MM.1S (cell line): ENCODE measurements at regions not wholly inside any gene's neighbourhood (a gene's known extent, or its start where the extent isn't known, plus 50 kb on each side); places are given as distances from the start of the nearest gene placed in this dataset.

Source experiments
- DNase-seq: peaks from one replicate; pipeline ENCODE4 v3.0.0-alpha.2; 2015
- H2AFZ ChIP-seq: fragments of 300-600 bp; sonication (generic); 2 replicates; pipeline ENCODE4 v1.6.0; 2016; ENCODE audit warnings: antibody characterized with exemption, low read length
- H3F3A ChIP-seq: fragments of 300-600 bp; sonication (generic); 2 replicates; pipeline ENCODE4 v1.6.1; 2016; ENCODE audit warnings: mild to moderate bottlenecking, antibody characterized with exemption, low read length, moderate library complexity, mixed read lengths; ENCODE audit not compliant: insufficient read depth
- H3K27ac ChIP-seq: fragments of 300-600 bp; sonication (generic); 2 replicates; pipeline ENCODE4 v1.5.1; 2016; ENCODE audit warnings: mild to moderate bottlenecking, low read length
- H3K27me3 ChIP-seq: fragments of 300-600 bp; sonication (generic); replicated peaks from 2 replicates; pipeline ENCODE4 v1.6.0; 2016; ENCODE audit warnings: low read length; ENCODE audit not compliant: insufficient read depth
- H3K36me3 ChIP-seq: fragments of 300-600 bp; sonication (generic); replicated peaks from 2 replicates; pipeline ENCODE4 v1.6.1; 2016; ENCODE audit warnings: mild to moderate bottlenecking, low read length, mixed read lengths; ENCODE audit not compliant: insufficient read depth
- H3K4me1 ChIP-seq: fragments of 300-600 bp; sonication (generic); 2 replicates; pipeline ENCODE4 v1.6.1; 2016; ENCODE audit warnings: low read length, mixed read lengths
- H3K4me2 ChIP-seq: fragments of 300-600 bp; sonication (generic); 2 replicates; pipeline ENCODE4 v1.6.0; 2016; ENCODE audit warnings: low read depth, low read length
- H3K4me3 ChIP-seq: fragments of 300-600 bp; sonication (generic); 2 replicates; pipeline ENCODE4 v1.5.1; 2016; ENCODE audit warnings: low read length, mixed read lengths
- H3K79me2 ChIP-seq: fragments of 300-600 bp; sonication (generic); 2 replicates; pipeline ENCODE4 v1.6.1; 2016; ENCODE audit warnings: mixed run types, low read length, mixed read lengths
- H3K9ac ChIP-seq: fragments of 300-600 bp; sonication (generic); 2 replicates; pipeline ENCODE4 v1.6.1; 2016; ENCODE audit warnings: low read length, mixed read lengths
- H3K9me2 ChIP-seq: fragments of 300-600 bp; sonication (generic); replicated peaks from 2 replicates; pipeline ENCODE4 v1.6.1; 2016; ENCODE audit warnings: mild to moderate bottlenecking, low read length, mixed read lengths; ENCODE audit not compliant: insufficient read depth
- H3K9me3 ChIP-seq: fragments of 300-600 bp; sonication (generic); replicated peaks from 2 replicates; pipeline ENCODE4 v1.6.1; 2016; ENCODE audit warnings: mild to moderate bottlenecking, low read length, mixed read lengths; ENCODE audit not compliant: insufficient read depth
- H4K20me1 ChIP-seq: fragments of 300-600 bp; sonication (generic); 2 replicates; pipeline ENCODE4 v1.6.1; 2016; ENCODE audit warnings: mild to moderate bottlenecking, low read length, moderate library complexity, mixed read lengths; ENCODE audit not compliant: insufficient read depth
- EZH2 ChIP-seq: fragments of 300-600 bp; sonication (generic); optimal IDR thresholded peaks from 2 replicates; pipeline ENCODE3; 2017; ENCODE audit warnings: low read depth, mild to moderate bottlenecking, antibody characterized with exemption, low read length, mixed read lengths
- EZH2phosphoT487 ChIP-seq: fragments of 300-600 bp; sonication (generic); IDR thresholded peaks from 2 replicates; pipeline ENCODE4 v1.6.1; 2018; ENCODE audit warnings: antibody characterized with exemption, low read length
- TF ChIP-seq, protein P1 (sequence below): fragments of 300-600 bp; sonication (generic); IDR thresholded peaks from 2 replicates; pipeline ENCODE4 v1.5.1; 2016; ENCODE audit warnings: antibody characterized with exemption, low read length, mixed read lengths

- Histone ChIP-seq H3F3A (no peaks in the 10 kb centered on the region), H3K27ac (no peak overlapping the region), H3K9me2 (no peaks in the 10 kb centered on the region), H3K36me3 (no peaks in the 10 kb centered on the region), H3K9me3 (no peaks in the 10 kb centered on the region), H3K9ac (no peak overlapping the region), H3K4me2 (no peak overlapping the region), H4K20me1 (no peaks in the 10 kb centered on the region), H3K79me2 (no peaks in the 10 kb centered on the region), H2AFZ (no peak overlapping the region), H3K4me1 (no peaks in the 10 kb centered on the region), H3K27me3 (no peaks in the 10 kb centered on the region), H3K4me3 (no peak overlapping the region)
- DNase-seq = no peak
- TF ChIP-seq EZH2phosphoT487 = no peak
- TF ChIP-seq, protein P1, sequence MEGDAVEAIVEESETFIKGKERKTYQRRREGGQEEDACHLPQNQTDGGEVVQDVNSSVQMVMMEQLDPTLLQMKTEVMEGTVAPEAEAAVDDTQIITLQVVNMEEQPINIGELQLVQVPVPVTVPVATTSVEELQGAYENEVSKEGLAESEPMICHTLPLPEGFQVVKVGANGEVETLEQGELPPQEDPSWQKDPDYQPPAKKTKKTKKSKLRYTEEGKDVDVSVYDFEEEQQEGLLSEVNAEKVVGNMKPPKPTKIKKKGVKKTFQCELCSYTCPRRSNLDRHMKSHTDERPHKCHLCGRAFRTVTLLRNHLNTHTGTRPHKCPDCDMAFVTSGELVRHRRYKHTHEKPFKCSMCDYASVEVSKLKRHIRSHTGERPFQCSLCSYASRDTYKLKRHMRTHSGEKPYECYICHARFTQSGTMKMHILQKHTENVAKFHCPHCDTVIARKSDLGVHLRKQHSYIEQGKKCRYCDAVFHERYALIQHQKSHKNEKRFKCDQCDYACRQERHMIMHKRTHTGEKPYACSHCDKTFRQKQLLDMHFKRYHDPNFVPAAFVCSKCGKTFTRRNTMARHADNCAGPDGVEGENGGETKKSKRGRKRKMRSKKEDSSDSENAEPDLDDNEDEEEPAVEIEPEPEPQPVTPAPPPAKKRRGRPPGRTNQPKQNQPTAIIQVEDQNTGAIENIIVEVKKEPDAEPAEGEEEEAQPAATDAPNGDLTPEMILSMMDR = no peak
- TF ChIP-seq EZH2 = no peak
These were observed 412.5 kb downstream of the ELAVL2 start for GRCh38 chr9:23413541-23413940.

- H3F3A ChIP-seq = no peaks in the 10 kb centered on the region
- no peaks in the 10 kb centered on the region for H3K79me2 ChIP-seq
- H3K9me3 ChIP-seq = no peaks in the 10 kb centered on the region
- H3K4me3 ChIP-seq = no peak overlapping the region
- H3K9ac ChIP-seq = no peak overlapping the region
- no peaks in the 10 kb centered on the region for H4K20me1 ChIP-seq
- H3K9me2 ChIP-seq = no peaks in the 10 kb centered on the region
- no peak for DNase-seq
- TF ChIP-seq EZH2phosphoT487 (no peak), EZH2 (no peak)
- TF ChIP-seq, protein P1 = no peak
- no peak overlapping the region for H3K27ac ChIP-seq
- no peaks in the 10 kb centered on the region for H3K4me1 ChIP-seq
- no peak overlapping the region for H3K4me2 ChIP-seq
- no peaks in the 10 kb centered on the region for H3K27me3 ChIP-seq
- no peaks in the 10 kb centered on the region for H3K36me3 ChIP-seq
- H2AFZ ChIP-seq = no peak overlapping the region
These were observed 402.0 kb downstream of the ELAVL2 start for GRCh38 chr9:23423999-23424398.

DNA sequence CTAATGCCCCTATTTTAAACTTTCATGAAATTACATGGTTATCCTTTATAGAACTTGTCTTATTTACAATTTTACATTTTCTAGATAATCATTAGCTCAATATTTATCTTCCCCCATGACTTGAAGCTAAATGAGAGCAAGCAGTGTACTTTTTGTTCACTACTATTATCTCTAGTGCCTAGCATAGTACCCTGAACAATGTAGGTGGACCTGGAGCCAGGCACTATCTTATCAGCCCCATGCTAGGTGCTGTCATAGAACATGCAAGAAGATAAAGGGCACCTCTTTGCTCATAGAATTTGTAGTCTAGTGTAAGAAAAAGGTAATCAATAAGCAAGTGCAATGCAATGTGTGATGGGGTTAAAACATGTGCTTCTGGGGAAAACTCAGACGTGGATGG, 399.9 kb downstream of the ELAVL2 start:
- Histone ChIP-seq H3K4me3 (no peak overlapping the region), H3K9me3 (no peaks in the 10 kb centered on the region), H3K27ac (no peak overlapping the region), H3K79me2 (no peaks in the 10 kb centered on the region), H3F3A (no peaks in the 10 kb centered on the region), H2AFZ (no peak overlapping the region), H3K9ac (no peak overlapping the region), H4K20me1 (no peaks in the 10 kb centered on the region), H3K4me1 (no peaks in the 10 kb centered on the region), H3K27me3 (no peaks in the 10 kb centered on the region), H3K9me2 (no peaks in the 10 kb centered on the region), H3K4me2 (no peak overlapping the region), H3K36me3 (no peaks in the 10 kb centered on the region)
- no peak for DNase-seq
- TF ChIP-seq, protein P1 = no peak
- TF ChIP-seq EZH2 (no peak), EZH2phosphoT487 (no peak)
